ENCODE measurements at regions not wholly inside any gene's neighbourhood (a gene's known extent, or its start where the extent isn't known, plus 50 kb on each side); places are given as distances from the start of the nearest gene placed in this dataset.

DNA sequence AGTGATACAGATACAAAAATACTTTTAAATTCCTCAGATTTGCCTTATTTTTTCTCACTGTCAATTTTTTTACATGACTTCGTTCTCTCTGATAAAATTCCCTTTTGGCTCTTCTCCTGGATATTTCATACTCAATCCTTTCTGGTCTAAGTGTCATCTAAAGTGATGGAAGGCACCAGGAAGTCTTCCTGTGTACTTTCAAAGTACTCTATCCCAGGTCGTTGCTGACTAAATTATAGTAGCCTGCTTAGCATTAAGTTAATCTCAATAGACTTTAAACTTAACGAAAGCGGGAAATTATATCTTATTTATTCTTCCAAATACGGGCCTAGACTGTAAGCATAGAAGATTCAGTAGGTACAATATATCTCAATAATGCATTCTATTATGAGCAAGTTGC is 67.8 kb downstream of the CASP12 start:
- Histone ChIP-seq H3K36me3 (no peaks in the 10 kb centered on the region), H3K4me3 (no peak overlapping the region), H3K9me3 (no peaks in the 10 kb centered on the region), H3K4me1 (ENCODE audit: insufficient read depth) (peaks cover 2% of the 10 kb centered on the region), H3K27ac (no peak overlapping the region), H3K27me3 (peaks cover 3% of the 10 kb centered on the region)
- TF ChIP-seq, protein P1, sequence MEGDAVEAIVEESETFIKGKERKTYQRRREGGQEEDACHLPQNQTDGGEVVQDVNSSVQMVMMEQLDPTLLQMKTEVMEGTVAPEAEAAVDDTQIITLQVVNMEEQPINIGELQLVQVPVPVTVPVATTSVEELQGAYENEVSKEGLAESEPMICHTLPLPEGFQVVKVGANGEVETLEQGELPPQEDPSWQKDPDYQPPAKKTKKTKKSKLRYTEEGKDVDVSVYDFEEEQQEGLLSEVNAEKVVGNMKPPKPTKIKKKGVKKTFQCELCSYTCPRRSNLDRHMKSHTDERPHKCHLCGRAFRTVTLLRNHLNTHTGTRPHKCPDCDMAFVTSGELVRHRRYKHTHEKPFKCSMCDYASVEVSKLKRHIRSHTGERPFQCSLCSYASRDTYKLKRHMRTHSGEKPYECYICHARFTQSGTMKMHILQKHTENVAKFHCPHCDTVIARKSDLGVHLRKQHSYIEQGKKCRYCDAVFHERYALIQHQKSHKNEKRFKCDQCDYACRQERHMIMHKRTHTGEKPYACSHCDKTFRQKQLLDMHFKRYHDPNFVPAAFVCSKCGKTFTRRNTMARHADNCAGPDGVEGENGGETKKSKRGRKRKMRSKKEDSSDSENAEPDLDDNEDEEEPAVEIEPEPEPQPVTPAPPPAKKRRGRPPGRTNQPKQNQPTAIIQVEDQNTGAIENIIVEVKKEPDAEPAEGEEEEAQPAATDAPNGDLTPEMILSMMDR (IDR thresholded peaks at IDR 0.05) = no peak
- TF ChIP-seq EP300 (IDR thresholded peaks at IDR 0.05) (no peak), POLR2A (IDR thresholded peaks at IDR 0.05) (no peak)
- intact Hi-C loops (cut with DNase I) = no loop called here
- no peak for DNase-seq
- 58 to 70% (median 58%) methylated on average over 5 of the region's 5 CpGs for WGBS, 3 donors

DNA sequence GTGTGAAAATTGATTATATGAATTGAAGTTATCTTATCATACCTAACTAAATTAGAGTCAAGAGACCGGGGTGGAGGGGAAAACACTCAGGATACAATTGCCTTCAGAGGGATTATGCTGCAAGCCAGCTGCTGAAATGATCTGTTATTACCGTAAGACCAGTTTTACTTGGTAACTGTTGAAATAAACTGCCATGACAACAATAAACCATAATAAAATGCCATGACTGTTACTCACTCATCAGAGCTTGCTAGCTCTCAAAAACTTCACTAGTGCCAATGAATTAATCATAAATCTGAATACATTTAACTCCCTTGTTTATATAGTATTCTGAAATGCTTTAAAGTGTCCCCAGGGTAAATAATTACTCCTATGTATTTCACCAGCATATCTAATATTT is 68.2 kb downstream of the CASP12 start:
- Histone ChIP-seq H3K27me3 (peaks cover 3% of the 10 kb centered on the region), H3K4me1 (ENCODE audit: insufficient read depth) (peaks cover 2% of the 10 kb centered on the region), H3K4me3 (no peak overlapping the region), H3K36me3 (no peaks in the 10 kb centered on the region), H3K27ac (no peak overlapping the region), H3K9me3 (no peaks in the 10 kb centered on the region)
- intact Hi-C loops (cut with DNase I) = no loop called here
- WGBS, 3 donors = 14 to 31% (median 14%) methylated on average over 2 of the region's 2 CpGs
- peak in 1 of 5 donors; percentile 21 for DNase-seq
- TF ChIP-seq, protein P1 (IDR thresholded peaks at IDR 0.05) = no peak
- TF ChIP-seq EP300 (IDR thresholded peaks at IDR 0.05) (no peak), POLR2A (IDR thresholded peaks at IDR 0.05) (no peak)

DNA sequence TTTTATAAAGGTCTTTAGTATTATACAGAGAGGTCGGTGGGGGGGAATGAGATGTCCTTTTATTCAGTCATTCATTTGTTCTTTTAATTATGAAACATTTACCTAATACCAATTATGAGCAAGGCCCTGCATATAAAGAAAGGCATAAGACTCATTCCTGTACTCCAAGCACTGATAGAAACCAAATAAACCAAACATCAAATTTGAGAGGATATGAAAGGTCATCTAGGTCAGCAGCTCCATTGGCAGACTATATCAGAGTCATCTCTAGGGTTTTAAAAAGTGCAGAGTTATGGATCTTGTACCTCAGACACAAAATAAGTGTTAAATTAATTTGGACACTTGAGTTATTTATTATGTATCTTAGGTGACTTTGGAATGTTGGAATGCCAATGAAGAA is 71.5 kb downstream of the CASP12 start:
- TF ChIP-seq EP300 (IDR thresholded peaks at IDR 0.05) (no peak), POLR2A (IDR thresholded peaks at IDR 0.05) (no peak)
- TF ChIP-seq, protein P1 (IDR thresholded peaks at IDR 0.05) = no peak
- H3K36me3 ChIP-seq = no peaks in the 10 kb centered on the region
- H3K27me3 ChIP-seq = no peaks in the 10 kb centered on the region
- intact Hi-C loops (cut with DNase I) = no loop called here
- H3K9me3 ChIP-seq = no peaks in the 10 kb centered on the region
- H3K4me3 ChIP-seq = no peak overlapping the region
- WGBS, 3 donors = 96 to 98% (median 98%) methylated on average over 1 of the region's 1 CpG
- H3K4me1 ChIP-seq (ENCODE audit: insufficient read depth) = peaks cover 2% of the 10 kb centered on the region
- H3K27ac ChIP-seq = no peak overlapping the region
- DNase-seq = no peak

DNA sequence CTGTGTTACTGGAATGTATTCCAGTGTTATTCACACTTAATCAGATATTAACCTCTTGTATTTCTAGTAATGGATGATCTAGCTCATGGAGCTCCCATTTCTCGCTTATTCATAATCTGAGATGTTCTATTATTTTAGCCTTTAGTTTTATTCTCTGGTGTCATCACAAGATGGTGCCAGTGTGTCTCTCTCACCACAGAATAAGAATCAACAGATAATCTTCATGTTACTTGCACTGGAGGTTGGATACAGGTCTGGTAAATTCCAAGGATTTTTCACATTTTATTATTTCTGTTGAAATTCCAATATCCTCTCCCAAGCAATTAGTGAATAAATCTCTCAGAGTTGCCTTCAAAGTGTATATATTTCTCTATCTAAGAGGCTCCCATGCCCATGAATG is 74.6 kb downstream of the CASP12 start:
- Histone ChIP-seq H3K4me3 (no peak overlapping the region), H3K27ac (no peak overlapping the region), H3K27me3 (no peaks in the 10 kb centered on the region), H3K4me1 (ENCODE audit: insufficient read depth) (no peaks in the 10 kb centered on the region), H3K36me3 (no peaks in the 10 kb centered on the region), H3K9me3 (no peaks in the 10 kb centered on the region)
- WGBS, 3 donors = 94 to 98% (median 95%) methylated on average over 1 of the region's 1 CpG
- intact Hi-C loops (cut with DNase I) = no loop called here
- DNase-seq = no peak
- TF ChIP-seq, protein P1 (IDR thresholded peaks at IDR 0.05) = no peak
- TF ChIP-seq POLR2A (IDR thresholded peaks at IDR 0.05) (no peak), EP300 (IDR thresholded peaks at IDR 0.05) (no peak)

DNA sequence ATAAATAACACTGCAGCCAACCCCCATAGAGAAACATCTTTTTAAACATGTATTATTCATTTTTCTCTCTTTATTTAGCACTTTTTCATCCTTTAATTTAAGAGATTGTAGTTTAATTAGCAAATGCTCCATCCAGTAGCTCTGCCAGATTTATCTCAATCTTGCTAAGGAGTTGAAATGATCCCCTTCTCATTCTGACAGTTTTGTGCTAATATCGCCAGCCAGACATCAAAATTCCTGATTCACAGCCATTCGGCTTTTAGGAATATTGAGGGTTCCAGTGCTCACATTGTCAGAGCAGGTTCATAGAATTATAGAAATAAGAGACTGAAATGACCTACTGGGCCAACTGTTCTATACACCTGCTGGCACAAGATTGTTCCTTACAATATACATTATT is 77.8 kb downstream of the CASP12 start:
- no peak overlapping the region for H3K4me3 ChIP-seq
- H3K27ac ChIP-seq = no peak overlapping the region
- DNase-seq = no peak
- WGBS, 3 donors = 94 to 97% (median 94%) methylated on average over 2 of the region's 2 CpGs
- H3K27me3 ChIP-seq = no peaks in the 10 kb centered on the region
- intact Hi-C loops (cut with DNase I) = no loop called here
- H3K4me1 ChIP-seq (ENCODE audit: insufficient read depth) = no peaks in the 10 kb centered on the region
- TF ChIP-seq POLR2A (IDR thresholded peaks at IDR 0.05) (no peak), EP300 (IDR thresholded peaks at IDR 0.05) (no peak)
- TF ChIP-seq, protein P1 (IDR thresholded peaks at IDR 0.05) = no peak
- no peaks in the 10 kb centered on the region for H3K9me3 ChIP-seq
- H3K36me3 ChIP-seq = no peaks in the 10 kb centered on the region

All from ovary (tissue), 7 donors.